ENCODE measurements at regions not wholly inside any gene's neighbourhood (a gene's known extent, or its start where the extent isn't known, plus 50 kb on each side); places are given as distances from the start of the nearest gene placed in this dataset.
A peak's percentile ranks its signal among the peaks of the same experiment; 100 is the strongest.

DNA sequence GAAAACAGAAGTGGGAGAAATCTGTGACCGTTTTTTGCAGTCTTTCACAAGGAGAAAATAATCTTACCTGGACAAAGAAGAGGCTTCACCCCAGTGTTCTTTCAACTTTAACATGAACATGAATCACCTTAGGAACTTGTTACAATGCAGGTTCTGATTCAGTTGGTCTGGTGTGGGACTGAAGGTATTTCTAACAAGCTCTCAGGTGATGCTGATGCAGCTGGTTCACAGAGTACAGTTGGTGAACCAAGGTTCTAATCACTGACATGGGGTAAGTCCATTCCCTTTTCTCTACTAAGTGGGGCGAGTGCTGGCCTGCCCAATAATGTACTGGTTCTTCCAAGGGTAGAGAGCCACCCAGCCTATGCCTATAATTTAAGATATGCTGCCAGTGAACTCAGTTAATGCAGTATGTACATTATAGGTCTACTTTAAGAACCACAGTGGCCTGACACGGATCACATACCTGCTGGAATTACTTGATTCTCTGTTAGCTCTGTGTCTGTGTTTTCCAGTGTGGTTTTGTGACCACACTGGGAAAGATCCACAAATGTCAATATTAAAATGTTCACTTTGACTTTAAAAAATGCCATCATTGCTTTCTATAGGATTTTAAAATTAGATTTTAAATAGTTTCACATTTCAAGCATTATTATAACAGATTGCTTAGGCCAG is 304.1 kb downstream of the ZNF621 start:
- in situ Hi-C loops (cut with HindIII; ENCODE audit: low pct_ligation_motif_present, low pct_unique_long_range_greater_than_20kb, low sequenced_read_pairs): no loop called here
- no peak for DNase-seq

DNA sequence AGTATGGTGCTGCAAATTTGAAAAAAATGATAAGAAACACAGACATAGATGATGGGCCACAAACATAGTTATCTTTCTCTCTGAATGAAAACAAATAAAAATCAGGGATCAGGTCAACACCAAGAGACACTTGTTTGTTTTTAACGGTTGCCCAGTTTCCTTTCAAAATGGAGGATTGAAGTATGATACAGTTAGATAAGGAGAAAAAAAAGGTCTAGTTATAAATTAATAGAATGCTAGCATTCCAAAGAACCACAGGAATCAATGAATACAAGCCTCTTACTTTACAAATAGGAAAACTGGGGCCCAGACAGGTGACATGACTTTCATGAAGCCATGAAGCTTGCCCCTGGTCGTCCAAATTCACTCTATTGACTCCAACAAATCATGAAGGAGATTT is 305.1 kb downstream of the ZNF621 start:
- peak; percentile 60 for DNase-seq
- in situ Hi-C loops (cut with HindIII; ENCODE audit: low pct_ligation_motif_present, low pct_unique_long_range_greater_than_20kb, low sequenced_read_pairs): no loop called here

DNA sequence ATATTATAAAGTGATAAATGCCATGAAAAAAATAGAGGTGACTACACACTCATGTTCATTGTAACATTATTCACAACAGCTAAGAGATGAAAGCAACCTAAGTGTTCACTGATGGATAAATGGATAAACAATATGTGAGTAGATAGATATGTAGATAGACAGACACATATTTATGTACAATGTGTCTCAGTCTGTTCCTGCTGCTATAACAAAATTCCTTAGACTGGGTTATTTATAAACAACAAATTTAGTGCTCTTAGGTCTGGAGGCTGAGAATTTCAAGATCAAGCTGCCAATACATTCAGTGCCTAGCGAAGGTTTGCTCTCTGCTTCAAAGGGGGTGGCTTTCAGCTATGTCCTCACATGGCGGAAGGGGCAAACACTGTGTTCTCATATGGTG is 312.5 kb downstream of the ZNF621 start:
- no peak for DNase-seq
- in situ Hi-C loops (cut with HindIII; ENCODE audit: low pct_ligation_motif_present, low pct_unique_long_range_greater_than_20kb, low sequenced_read_pairs): no loop called here

DNA sequence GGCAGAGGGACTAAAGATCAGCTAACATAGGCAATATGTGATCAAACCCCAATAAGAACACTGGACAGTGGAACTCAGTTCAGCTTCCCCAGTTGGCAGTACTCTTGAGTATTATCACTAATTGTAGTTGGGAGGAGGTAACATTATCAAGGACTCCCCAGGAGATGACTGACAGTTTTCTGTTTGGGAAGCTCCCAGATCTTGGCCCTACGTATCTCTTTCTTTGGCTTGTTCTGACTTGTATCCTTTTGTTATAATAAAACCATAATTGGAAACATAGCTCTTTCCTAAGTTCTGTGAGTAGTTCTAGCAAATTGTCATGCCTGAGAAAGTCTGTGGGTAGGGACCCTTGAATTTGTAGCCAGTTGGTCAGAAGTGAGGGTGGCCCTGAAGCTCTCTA is 316.4 kb downstream of the ZNF621 start:
- DNase-seq: no peak

DNA sequence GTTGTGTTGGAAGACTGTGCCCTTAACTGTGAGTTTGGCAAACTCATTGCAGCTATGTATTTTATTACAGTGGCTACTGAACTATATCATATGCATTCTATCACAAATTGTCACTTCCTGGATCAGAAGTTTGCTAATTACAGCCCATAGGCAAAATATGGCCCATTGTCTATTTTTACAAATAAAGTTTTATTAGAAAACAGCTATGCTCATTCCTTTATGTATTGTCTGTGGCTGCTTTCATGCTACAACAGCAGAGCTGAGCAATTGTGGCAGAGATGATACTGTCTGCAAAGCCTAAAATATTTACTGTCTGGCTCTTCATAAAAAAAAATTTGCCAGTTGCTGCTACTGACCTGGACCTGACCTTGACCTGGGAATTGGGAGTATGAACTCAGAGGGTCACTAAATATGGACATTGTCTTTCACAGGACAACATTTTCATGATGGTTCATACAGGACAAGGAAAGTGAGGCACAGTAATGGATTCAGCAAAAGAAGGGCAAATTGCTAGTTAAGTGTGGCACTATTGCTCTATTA is 316.9 kb downstream of the ZNF621 start:
- in situ Hi-C loops (cut with HindIII; ENCODE audit: low pct_ligation_motif_present, low pct_unique_long_range_greater_than_20kb, low sequenced_read_pairs): no loop called here
- DNase-seq: no peak

More for the DNA sequence above, 316.4 kb downstream of the ZNF621 start:
- in situ Hi-C loops (cut with HindIII; ENCODE audit: low pct_ligation_motif_present, low pct_unique_long_range_greater_than_20kb, low sequenced_read_pairs): no loop called here

DNA sequence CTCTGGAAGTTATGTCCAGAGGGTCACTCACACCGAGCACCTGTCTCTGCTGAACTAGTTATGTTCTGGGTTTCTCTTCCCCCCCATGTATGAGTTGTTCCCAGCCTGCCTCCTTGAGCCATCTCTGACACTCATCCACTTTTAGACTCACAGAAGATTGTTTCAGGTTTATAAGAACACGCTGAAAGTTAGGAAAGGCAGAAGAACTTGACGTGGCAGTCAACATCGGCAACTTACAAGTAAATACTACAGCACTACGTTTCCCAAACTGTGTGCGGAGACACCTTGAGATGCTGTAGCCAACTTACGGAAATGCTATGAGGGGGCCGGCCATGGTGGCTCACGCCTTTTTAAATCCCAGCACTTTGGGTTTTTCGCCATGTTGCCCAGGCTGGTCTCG is 318.0 kb downstream of the ZNF621 start:
- in situ Hi-C loops (cut with HindIII; ENCODE audit: low pct_ligation_motif_present, low pct_unique_long_range_greater_than_20kb, low sequenced_read_pairs): no loop called here
- DNase-seq: no peak

DNA sequence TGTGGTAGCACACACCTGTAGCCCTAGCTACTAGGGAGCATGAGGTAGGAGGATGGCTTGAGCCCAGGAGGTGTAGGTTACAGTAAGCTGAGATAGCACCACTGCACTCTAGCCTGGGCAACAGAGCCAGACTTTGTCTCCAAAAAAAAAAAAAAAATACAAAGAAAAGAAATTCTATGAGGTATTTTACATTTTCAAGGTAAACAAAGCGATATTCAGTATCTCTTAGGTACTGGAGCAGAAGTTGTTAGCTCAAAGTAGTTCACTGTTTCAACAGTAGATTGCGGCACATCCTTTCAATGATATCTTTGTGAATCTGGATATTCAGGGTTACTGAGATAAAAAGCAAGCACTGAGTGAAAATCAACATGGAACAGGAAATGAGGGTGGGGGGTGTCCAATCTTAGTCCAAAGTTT is 318.5 kb downstream of the ZNF621 start:
- no peak for DNase-seq
- in situ Hi-C loops (cut with HindIII; ENCODE audit: low pct_ligation_motif_present, low pct_unique_long_range_greater_than_20kb, low sequenced_read_pairs): no loop called here

DNA sequence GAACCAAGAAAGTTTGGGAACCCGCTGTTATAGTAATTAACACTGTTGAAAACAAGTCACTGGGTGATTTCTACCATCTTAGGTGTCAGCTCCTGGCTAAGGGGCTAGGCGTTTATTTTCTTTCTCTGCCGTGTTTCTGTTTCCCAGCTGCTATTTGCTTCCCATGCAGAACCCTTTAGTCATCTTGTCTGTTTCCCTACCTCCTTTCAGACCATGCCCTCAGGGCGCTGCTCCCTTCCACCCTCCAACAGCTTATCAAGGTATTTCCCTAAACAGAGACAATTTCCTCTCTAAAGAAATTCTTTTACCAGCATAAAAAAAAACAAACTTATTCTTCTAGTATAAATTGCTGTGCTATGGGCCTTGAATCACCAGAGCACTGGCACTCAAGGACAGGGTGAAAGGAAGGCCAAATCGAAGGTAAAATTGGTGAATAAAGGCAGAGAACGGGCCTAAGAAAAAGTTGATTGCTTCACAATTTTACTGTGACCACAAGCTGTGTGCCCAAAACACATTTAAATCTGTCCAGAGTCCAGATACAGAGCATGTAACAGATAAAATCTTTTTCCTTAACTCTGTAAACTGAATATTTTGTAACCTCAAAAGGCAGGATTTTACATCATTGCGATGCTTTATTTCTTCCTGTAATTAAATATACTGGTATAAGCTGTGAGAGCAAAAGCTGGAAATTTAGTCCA is 319.2 kb downstream of the ZNF621 start:
- no peak for DNase-seq
- in situ Hi-C loops (cut with HindIII; ENCODE audit: low pct_ligation_motif_present, low pct_unique_long_range_greater_than_20kb, low sequenced_read_pairs): no loop called here

DNA sequence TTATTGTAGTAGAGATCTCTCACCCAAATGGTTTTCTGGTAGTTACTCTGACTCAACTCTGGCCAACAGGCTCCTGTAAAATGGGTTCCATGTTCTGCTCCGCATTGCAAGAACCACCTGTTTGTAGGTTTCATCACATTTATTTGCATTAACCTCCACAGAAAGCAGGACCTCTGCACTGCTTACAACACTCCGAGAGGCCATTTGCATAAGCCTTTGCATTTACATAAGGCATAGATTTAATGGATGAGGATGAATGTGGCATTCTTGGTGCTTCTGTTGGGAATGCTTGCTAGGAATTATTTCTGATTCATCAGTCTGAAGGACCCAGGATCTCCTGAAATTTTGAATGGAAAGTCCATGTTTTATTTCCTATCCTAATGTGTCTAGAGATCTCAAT is 320.1 kb downstream of the ZNF621 start:
- in situ Hi-C loops (cut with HindIII; ENCODE audit: low pct_ligation_motif_present, low pct_unique_long_range_greater_than_20kb, low sequenced_read_pairs): no loop called here
- DNase-seq: no peak

DNA sequence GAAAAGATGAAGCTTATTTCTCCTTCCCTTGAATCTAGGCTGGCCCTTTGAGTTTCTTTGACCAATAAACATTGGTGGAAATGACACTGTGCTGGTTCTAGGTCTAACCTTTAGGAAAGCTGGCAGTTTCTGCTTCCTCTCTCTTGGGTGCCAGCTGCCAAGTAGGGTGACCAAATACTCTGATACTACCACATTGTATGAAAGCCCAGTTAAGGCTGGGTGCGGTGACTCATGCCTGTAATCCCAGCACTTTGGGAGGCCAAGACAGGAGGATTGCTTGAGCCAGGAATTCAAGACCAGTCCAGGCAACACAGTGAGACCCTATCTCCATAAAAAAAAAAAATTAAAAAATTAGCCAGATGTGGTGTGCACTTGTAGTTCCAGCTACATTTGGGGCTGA is 320.7 kb downstream of the ZNF621 start:
- DNase-seq: no peak
- in situ Hi-C loops (cut with HindIII; ENCODE audit: low pct_ligation_motif_present, low pct_unique_long_range_greater_than_20kb, low sequenced_read_pairs): no loop called here

DNA sequence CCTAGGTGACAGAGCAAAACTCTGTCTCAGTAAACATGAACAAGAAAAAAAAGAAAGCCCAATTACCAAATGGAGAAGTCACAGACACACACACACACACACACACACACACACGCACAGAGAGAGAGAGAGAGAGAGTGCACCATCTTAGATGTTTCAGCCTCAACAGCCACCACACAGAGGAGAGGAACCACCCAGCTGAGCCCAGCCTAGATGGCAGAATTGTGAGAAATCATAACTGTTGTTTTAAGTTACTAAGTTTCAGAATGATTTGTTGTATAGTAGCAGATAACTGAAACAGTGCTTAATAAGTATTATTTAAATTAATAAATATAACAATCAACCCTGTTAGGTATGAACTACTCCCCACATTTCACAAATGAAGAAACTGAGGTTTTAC is 321.2 kb downstream of the ZNF621 start:
- no peak for DNase-seq
- in situ Hi-C loops (cut with HindIII; ENCODE audit: low pct_ligation_motif_present, low pct_unique_long_range_greater_than_20kb, low sequenced_read_pairs): no loop called here

DNA sequence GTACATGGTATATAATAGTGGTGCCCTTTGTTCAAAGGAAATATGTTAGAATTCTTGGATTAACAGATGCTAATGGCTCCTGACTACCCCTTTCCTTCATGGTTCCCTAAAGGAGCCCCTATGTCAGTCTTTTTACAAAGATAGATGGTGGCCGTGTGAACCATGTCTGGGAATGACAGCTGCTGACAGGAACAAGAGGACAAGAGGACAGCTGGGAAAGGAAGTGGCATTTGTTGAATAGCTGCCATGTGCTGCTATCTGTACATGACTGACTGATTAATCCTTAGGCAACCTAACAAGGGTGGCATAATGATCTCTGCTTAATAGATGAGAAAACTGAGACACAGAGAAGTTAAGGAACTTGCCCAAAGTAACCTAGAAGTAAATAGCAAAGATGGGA is 321.7 kb downstream of the ZNF621 start:
- DNase-seq: no peak
- in situ Hi-C loops (cut with HindIII; ENCODE audit: low pct_ligation_motif_present, low pct_unique_long_range_greater_than_20kb, low sequenced_read_pairs): no loop called here

DNA sequence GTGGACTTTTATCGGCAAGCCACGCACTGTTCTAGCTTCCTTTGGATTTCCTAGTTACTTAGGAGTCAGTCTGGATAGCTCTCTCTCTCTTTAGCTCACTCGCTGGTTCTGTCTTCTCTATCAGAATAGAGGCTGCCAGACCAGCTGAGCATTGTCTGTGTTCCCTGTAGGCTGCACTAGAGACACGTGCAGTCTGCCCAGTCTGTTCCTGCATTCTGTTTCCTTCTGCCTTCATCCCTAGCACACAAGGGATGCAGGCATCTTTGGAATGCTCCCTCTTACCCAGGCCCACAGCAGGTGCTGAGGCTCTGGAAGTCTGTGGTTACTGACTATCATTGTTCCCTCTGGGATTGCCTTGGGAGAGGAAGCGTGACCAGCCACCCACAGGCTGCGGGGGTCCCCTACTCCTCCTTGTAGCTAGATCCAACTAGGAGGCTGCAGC is 322.8 kb downstream of the ZNF621 start:
- peak; percentile 45 for DNase-seq
- in situ Hi-C loops (cut with HindIII; ENCODE audit: low pct_ligation_motif_present, low pct_unique_long_range_greater_than_20kb, low sequenced_read_pairs): no loop called here

DNA sequence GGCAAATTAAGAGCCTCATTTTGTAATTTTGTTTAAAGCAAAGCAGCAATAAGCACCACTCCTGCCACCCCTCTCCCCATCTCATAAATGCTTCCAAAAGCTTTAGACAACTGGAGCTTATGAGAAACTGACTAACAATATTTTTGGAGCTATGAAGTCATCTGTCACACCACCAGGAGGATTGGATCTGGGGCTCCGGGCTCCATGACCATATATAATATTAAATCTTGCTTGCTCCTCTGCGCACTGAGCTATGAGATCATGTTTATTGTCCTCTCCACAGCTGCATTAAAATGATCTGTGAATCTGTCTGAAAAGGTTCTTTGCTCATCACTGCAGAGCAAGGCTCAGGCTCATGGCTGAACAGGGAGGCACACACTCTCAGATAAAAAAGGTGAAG is 323.7 kb downstream of the ZNF621 start:
- no peak for DNase-seq
- in situ Hi-C loops (cut with HindIII; ENCODE audit: low pct_ligation_motif_present, low pct_unique_long_range_greater_than_20kb, low sequenced_read_pairs): no loop called here

DNA sequence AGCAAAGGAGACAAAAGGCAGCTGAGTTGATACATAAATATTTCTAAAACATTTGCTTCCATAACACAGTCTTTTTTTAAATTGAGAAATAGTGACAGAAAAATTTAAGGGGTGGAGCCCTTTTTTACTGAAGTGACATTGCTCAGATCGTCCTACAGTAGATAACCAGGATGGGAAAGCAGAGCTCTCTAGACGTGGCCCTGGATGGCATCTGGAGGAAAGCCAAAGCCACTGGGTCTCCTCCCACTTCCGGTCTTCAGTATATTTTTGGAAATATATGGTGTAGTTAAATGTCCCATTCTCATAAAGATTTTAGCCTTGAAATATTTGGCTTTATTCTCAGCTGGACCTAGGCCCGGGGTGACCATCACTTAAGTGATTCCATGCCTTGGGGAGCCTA is 326.1 kb downstream of the ZNF621 start:
- in situ Hi-C loops (cut with HindIII; ENCODE audit: low pct_ligation_motif_present, low pct_unique_long_range_greater_than_20kb, low sequenced_read_pairs): no loop called here
- DNase-seq: no peak

DNA sequence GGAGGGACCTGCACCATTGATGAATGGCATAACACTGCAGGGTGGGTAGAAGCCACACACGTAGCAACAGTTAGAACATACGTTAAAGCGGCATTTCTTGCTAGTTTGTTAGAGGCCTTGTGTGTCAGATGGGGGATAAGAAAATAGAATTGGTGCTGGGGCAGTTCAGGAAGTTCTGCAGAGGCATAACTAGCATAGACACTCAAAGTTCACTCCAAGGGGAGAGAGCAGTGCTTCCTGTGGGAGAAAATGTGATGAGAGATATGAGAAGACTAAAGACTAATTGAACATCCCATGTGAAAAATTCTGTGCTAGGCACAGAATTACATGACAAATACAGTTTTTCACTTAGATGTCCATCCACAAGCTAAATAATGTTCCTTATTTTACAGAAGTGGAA is 327.1 kb downstream of the ZNF621 start:
- DNase-seq: no peak
- in situ Hi-C loops (cut with HindIII; ENCODE audit: low pct_ligation_motif_present, low pct_unique_long_range_greater_than_20kb, low sequenced_read_pairs): no loop called here

DNA sequence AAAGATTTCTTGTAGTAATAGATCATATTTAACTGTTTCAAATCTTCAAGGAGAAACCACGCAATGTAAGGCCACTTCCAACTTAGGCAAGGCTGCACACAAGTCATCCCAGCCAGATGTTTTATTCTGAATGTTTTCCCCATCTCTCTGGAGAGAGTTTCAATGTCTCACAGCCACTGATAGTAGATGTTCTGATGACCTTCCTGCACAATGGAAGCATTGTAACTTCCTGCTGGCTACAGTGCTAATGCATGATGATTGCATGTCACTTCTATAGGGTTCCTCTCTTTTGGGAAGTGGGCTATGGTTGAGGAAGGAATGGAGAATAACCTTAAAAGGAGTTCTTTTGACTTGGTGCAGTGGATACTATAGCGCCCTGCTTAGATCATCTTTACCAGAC is 328.0 kb downstream of the ZNF621 start:
- DNase-seq: no peak
- in situ Hi-C loops (cut with HindIII; ENCODE audit: low pct_ligation_motif_present, low pct_unique_long_range_greater_than_20kb, low sequenced_read_pairs): no loop called here

DNA sequence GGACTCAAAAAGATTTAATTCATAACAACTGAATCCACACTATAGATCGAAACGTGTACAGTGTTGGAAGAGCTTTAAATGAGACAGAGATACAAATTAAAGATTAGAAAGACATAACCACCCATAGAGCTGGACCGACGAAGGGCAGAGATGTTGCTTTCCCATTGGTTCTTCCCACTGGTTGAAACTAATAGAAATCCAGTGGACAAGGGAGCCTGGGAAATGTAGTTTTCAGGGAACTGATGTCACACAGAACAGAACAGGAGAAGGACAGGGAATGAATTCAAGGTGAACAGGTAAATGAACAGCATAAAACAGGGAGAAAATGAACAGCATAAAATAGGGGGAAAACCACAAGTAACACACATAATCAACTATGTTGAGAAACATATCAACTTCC is 328.7 kb downstream of the ZNF621 start:
- in situ Hi-C loops (cut with HindIII; ENCODE audit: low pct_ligation_motif_present, low pct_unique_long_range_greater_than_20kb, low sequenced_read_pairs): no loop called here
- DNase-seq: no peak

DNA sequence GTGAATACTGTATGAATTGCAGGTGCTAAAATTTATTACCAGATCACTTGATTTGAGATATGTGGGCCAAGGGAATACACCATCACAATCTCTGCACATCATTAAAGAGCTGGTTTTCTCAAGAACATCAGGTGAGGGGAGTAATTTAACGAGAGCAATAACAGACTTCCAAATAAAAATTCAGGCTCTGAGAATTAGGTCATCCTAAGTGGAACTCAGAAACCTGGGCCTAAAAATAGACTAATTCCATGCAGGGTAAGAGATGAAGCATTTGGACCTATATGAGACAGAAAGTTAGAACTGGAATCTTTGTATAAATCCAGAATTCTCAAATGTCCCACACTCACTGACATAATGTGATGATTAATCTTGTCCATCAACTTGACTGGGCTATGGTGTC is 331.1 kb downstream of the ZNF621 start:
- in situ Hi-C loops (cut with HindIII; ENCODE audit: low pct_ligation_motif_present, low pct_unique_long_range_greater_than_20kb, low sequenced_read_pairs): no loop called here
- DNase-seq: no peak

Measured in ACHN (cell line).